Fibroblast of skin of left biceps (primary cell): ENCODE measurements at regions not wholly inside any gene's neighbourhood (a gene's known extent, or its start where the extent isn't known, plus 50 kb on each side); places are given as distances from the start of the nearest gene placed in this dataset.

Source experiments
- DNase-seq, 2 experiments: peaks; one replicate each; pipeline ENCODE4 v3.0.0-alpha.2; 2013; ENCODE audit warnings: low read depth in 2 of 2

GRCh38 chr10:78319841-78320240, 286.2 kb downstream of the RPS24 start:
- DNase-seq = no peak

GRCh38 chr10:78320506-78320905, 286.8 kb downstream of the RPS24 start:
- no peak for DNase-seq

GRCh38 chr10:78321000-78321399, 287.3 kb downstream of the RPS24 start:
- DNase-seq = no peak

- DNase-seq = no peak
Observed at GRCh38 chr10:78321500-78321899, 287.8 kb downstream of the RPS24 start.

- no peak for DNase-seq
Observed at GRCh38 chr10:78326372-78326771, 292.7 kb downstream of the RPS24 start.

- no peak for DNase-seq
Observed at GRCh38 chr10:78327778-78328591, 294.3 kb downstream of the RPS24 start.

- no peak for DNase-seq
Observed at GRCh38 chr10:78328592-78329404, 295.1 kb downstream of the RPS24 start.

- no peak for DNase-seq
Observed at GRCh38 chr10:78330884-78331283, 297.2 kb downstream of the RPS24 start.

- no peak for DNase-seq
Observed at GRCh38 chr10:78331391-78331922, 297.8 kb downstream of the RPS24 start.

GRCh38 chr10:78332012-78332411, 298.3 kb downstream of the RPS24 start:
- no peak for DNase-seq

GRCh38 chr10:78332657-78333056, 299.0 kb downstream of the RPS24 start:
- DNase-seq = no peak

GRCh38 chr10:78333362-78334143, 299.9 kb downstream of the RPS24 start:
- DNase-seq = no peak

GRCh38 chr10:78335371-78335690, 301.7 kb downstream of the RPS24 start:
- DNase-seq = no peak

- no peak for DNase-seq
Observed at GRCh38 chr10:78335691-78336401, 302.2 kb downstream of the RPS24 start.

GRCh38 chr10:78336402-78336791, 302.7 kb downstream of the RPS24 start:
- no peak for DNase-seq

GRCh38 chr10:78337016-78337415, 303.4 kb downstream of the RPS24 start:
- DNase-seq = no peak

- DNase-seq = no peak
Observed at GRCh38 chr10:78337646-78338391, 304.2 kb downstream of the RPS24 start.

- DNase-seq = no peak
Observed at GRCh38 chr10:78338717-78339116, 305.1 kb downstream of the RPS24 start.

- no peak for DNase-seq
Observed at GRCh38 chr10:78339251-78339650, 305.6 kb downstream of the RPS24 start.

- DNase-seq = no peak
Observed at GRCh38 chr10:78341953-78342614, 308.4 kb downstream of the RPS24 start.
